ENCODE measurements at regions not wholly inside any gene's neighbourhood (a gene's known extent, or its start where the extent isn't known, plus 50 kb on each side); places are given as distances from the start of the nearest gene placed in this dataset.

DNA sequence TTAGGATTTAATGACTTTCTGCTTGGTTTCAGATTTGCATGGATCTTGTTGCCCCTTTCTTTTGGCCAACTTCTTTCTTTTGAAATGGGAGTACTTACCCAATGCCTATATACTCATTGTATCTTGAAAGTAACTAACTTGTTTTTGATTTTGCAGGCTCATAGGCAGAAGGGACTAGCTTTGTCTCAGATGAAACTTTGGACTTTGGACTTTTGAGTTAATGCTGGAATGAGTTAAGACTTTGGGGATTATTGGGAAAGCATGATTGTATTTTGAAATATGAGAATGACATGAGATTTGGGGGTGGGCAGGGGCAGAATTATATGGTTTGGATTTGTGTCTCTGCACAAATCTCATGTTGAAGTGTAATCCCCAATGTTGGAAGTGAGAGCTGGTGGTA, 657.1 kb downstream of the TMTC2 start:
- DNase-seq (ENCODE audit: extremely low spot score, unreplicated experiment), result no peak

DNA sequence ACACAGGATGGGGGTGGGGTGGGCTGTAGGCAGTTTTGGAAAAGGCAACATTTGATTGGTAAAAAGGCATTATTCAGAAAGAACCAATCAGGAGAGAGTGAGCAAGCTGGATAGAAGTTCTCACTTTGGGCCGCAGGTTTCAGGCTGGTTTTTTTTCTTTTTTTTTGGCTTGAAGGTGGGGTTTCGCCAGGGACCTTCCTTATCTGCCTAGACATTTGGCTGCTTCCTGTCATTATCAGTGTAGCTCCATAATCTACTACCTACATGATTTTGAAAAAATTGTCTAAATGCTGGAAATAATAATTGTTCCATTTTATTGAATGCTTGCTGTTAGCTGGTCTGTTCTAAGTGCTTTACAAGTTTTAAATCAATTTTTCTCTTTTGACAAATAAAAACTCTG, 649.0 kb downstream of the TMTC2 start:
- no peaks in the 10 kb centered on the region for H3K36me3 Mint-ChIP-seq
- no peak overlapping the region for H3K27ac Mint-ChIP-seq
- H3K27me3 Mint-ChIP-seq, result no peaks in the 10 kb centered on the region
- no peaks in the 10 kb centered on the region for H3K4me1 Mint-ChIP-seq (ENCODE audit: unreplicated experiment)
- no peak for DNase-seq (ENCODE audit: extremely low spot score, unreplicated experiment)
- TF ChIP-seq, protein P1, sequence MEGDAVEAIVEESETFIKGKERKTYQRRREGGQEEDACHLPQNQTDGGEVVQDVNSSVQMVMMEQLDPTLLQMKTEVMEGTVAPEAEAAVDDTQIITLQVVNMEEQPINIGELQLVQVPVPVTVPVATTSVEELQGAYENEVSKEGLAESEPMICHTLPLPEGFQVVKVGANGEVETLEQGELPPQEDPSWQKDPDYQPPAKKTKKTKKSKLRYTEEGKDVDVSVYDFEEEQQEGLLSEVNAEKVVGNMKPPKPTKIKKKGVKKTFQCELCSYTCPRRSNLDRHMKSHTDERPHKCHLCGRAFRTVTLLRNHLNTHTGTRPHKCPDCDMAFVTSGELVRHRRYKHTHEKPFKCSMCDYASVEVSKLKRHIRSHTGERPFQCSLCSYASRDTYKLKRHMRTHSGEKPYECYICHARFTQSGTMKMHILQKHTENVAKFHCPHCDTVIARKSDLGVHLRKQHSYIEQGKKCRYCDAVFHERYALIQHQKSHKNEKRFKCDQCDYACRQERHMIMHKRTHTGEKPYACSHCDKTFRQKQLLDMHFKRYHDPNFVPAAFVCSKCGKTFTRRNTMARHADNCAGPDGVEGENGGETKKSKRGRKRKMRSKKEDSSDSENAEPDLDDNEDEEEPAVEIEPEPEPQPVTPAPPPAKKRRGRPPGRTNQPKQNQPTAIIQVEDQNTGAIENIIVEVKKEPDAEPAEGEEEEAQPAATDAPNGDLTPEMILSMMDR (conservative IDR thresholded peaks at IDR 0.05), result no peak
- no peak overlapping the region for H3K4me3 Mint-ChIP-seq
- H3K9me3 Mint-ChIP-seq, result no peaks in the 10 kb centered on the region

More for the DNA sequence above, 657.1 kb downstream of the TMTC2 start:
- TF ChIP-seq, protein P1 (conservative IDR thresholded peaks at IDR 0.05), result no peak
- H3K4me3 Mint-ChIP-seq, result no peak overlapping the region
- H3K4me1 Mint-ChIP-seq (ENCODE audit: unreplicated experiment), result no peaks in the 10 kb centered on the region
- no peaks in the 10 kb centered on the region for H3K9me3 Mint-ChIP-seq
- no peak overlapping the region for H3K27ac Mint-ChIP-seq
- H3K36me3 Mint-ChIP-seq, result no peaks in the 10 kb centered on the region
- H3K27me3 Mint-ChIP-seq, result no peaks in the 10 kb centered on the region

DNA sequence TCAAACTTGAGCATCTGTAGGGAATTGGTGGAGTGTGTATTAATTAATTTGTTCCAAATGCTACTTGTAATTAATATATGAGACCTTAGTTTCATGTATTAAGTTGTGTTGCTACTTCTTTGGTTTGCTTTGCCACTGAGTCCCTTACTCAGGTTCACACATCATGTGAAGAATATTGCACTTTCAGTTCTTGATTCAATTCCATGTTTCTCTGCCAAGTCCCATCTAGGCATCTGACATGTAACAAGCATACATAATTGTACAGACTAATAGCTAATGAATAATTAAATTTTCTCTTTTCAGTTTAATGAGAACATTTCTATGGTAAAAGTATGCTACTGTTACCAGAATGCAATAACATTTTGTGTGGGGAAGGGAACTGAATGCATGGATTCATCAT, 640.0 kb downstream of the TMTC2 start:
- Mint-ChIP-seq H3K27ac (no peak overlapping the region), H3K4me3 (no peak overlapping the region), H3K27me3 (no peaks in the 10 kb centered on the region), H3K9me3 (no peaks in the 10 kb centered on the region), H3K36me3 (no peaks in the 10 kb centered on the region), H3K4me1 (ENCODE audit: unreplicated experiment) (no peaks in the 10 kb centered on the region)
- TF ChIP-seq, protein P1 (conservative IDR thresholded peaks at IDR 0.05), result no peak
- DNase-seq (ENCODE audit: extremely low spot score, unreplicated experiment), result no peak

DNA sequence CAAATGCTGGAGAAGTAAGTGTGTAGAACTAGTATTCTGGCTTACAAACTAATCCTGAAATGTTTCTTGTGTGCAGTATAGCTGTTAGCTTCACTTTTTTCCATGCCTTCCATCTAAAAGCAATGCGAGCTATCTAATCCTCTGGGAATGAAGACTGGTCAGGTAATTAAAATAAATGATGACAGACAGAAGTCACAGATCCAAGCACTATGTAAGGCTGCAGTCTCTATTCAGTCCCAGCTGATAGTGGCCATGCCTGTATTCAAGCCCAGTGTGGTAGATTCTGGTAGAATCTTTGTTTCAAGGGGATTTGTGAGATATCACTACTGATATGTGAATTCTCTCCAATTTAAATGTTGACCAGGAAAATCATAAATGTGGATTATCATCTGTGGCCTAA, 637.2 kb downstream of the TMTC2 start:
- H3K27me3 Mint-ChIP-seq, result peaks cover 3% of the 10 kb centered on the region
- peaks cover 4% of the 10 kb centered on the region for H3K4me1 Mint-ChIP-seq (ENCODE audit: unreplicated experiment)
- TF ChIP-seq, protein P1 (conservative IDR thresholded peaks at IDR 0.05), result no peak
- H3K27ac Mint-ChIP-seq, result no peak overlapping the region
- H3K9me3 Mint-ChIP-seq, result peaks cover 6% of the 10 kb centered on the region
- H3K36me3 Mint-ChIP-seq, result no peaks in the 10 kb centered on the region
- DNase-seq (ENCODE audit: extremely low spot score, unreplicated experiment), result no peak
- no peak overlapping the region for H3K4me3 Mint-ChIP-seq

DNA sequence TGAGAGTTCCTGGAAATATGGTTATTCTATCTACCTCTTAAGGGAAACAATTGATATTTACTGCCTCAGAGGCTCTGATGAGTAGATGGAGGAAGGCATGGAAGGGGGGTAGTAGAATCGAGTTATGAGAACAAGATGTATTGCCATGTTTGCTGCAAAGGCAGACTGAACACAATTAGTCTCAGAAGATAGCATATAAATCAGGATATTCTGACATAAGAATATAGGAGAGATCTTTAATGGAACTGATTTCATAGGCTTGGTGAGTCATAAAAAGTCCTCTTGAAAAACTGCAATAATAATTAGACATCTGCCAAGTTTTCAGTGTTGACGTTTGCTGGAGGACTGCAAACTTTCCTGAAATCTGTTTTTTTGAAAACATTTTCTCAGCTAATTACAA, 636.1 kb downstream of the TMTC2 start:
- DNase-seq (ENCODE audit: extremely low spot score, unreplicated experiment), result no peak
- Mint-ChIP-seq H3K4me3 (no peak overlapping the region), H3K9me3 (peaks cover 6% of the 10 kb centered on the region), H3K27me3 (peaks cover 3% of the 10 kb centered on the region), H3K36me3 (no peaks in the 10 kb centered on the region), H3K27ac (no peak overlapping the region), H3K4me1 (ENCODE audit: unreplicated experiment) (peaks cover 6% of the 10 kb centered on the region)
- TF ChIP-seq, protein P1 (conservative IDR thresholded peaks at IDR 0.05), result no peak

- Mint-ChIP-seq H3K9me3 (peaks cover 6% of the 10 kb centered on the region), H3K4me3 (no peak overlapping the region), H3K36me3 (no peaks in the 10 kb centered on the region), H3K27ac (no peak overlapping the region), H3K27me3 (peaks cover 3% of the 10 kb centered on the region), H3K4me1 (ENCODE audit: unreplicated experiment) (peaks cover 6% of the 10 kb centered on the region)
- no peak for DNase-seq (ENCODE audit: extremely low spot score, unreplicated experiment)
- TF ChIP-seq, protein P1 (conservative IDR thresholded peaks at IDR 0.05), result no peak
Measured at GRCh38 chr12:83321971-83322370, 635.3 kb downstream of the TMTC2 start.

All from type B pancreatic cell (in vitro differentiated cells).